ENCODE measurements at regions not wholly inside any gene's neighbourhood (a gene's known extent, or its start where the extent isn't known, plus 50 kb on each side); places are given as distances from the start of the nearest gene placed in this dataset.

GRCh38 chr12:114885501-114885900 is 201.5 kb upstream of the TBX3 start:
- no peak overlapping the region for H3K27ac ChIP-seq (ENCODE audit: low read depth, low read length)
- no peak overlapping the region for H4K5ac ChIP-seq (ENCODE audit: insufficient read length, low read depth, low read length)
- H3K56ac ChIP-seq (replicated peaks; ENCODE audit: insufficient read length, low read depth, low read length): no peak overlapping the region
- DNase-seq (ENCODE audit: low read depth in 1 of 2, low spot score in 2 of 2) (no peak), FAIRE-seq (no peak)
- H3K18ac ChIP-seq (ENCODE audit: extremely low read depth, low read length): no peak overlapping the region
- WGBS, 2 experiments (ENCODE audit: extremely low coverage in 1 of 2, insufficient coverage in 1 of 2, insufficient read length in 1 of 2, insufficient replicate concordance in 2 of 2, low coverage in 1 of 2, low lambda C conversion rate in 2 of 2, missing lambda C conversion rate in 1 of 2): 90% methylated on average over 4 of the region's 4 CpGs; no CpG with 5 or more reads in 1 of the 2 experiments
- H3K23ac ChIP-seq (ENCODE audit: insufficient read length): no peak overlapping the region
- H4K91ac ChIP-seq (replicated peaks; ENCODE audit: insufficient read length, low read length): no peak overlapping the region
- H3K9me3 ChIP-seq (ENCODE audit: insufficient read depth in 2 of 2, low read depth in 1 of 2, low read length in 1 of 2): no peaks in the 10 kb centered on the region
- ChIA-PET POLR2A (ENCODE audit: partially characterized antibody) (no interaction called here), CTCF (ENCODE audit: partially characterized antibody) (interaction anchor here (0.8 to 1.2 kb wide), 4 partner anchors 9 to 223 kb away, joined by 3 to 4 read pairs (median 4); no protein-coding TSS in a partner anchor)
- no peak overlapping the region for H3K4ac ChIP-seq (replicated peaks; ENCODE audit: insufficient read length, low read depth, low read length)
- H3K79me2 ChIP-seq (ENCODE audit: control insufficient read depth in 1 of 2, insufficient read depth in 2 of 2, low read length in 2 of 2): no peaks in the 10 kb centered on the region
- H4K20me1 ChIP-seq (replicated peaks in 1 of 2; ENCODE audit: control insufficient read depth in 1 of 2, insufficient read depth in 2 of 2, low read length in 2 of 2): no peaks in the 10 kb centered on the region
- no peaks in the 10 kb centered on the region for H3K4me1 ChIP-seq (replicated peaks in 1 of 4; ENCODE audit: control insufficient read depth in 3 of 4, insufficient read depth in 4 of 4, low read length in 3 of 4)
- no peak overlapping the region for H2AFZ ChIP-seq (ENCODE audit: low read length)
- no peak overlapping the region for H2BK120ac ChIP-seq (replicated peaks; ENCODE audit: low read depth, low read length)
- no peak overlapping the region for H3K4me2 ChIP-seq (ENCODE audit: insufficient read depth in 1 of 2, low read depth in 2 of 2, low read length in 2 of 2)
- no peaks in the 10 kb centered on the region for H3K36me3 ChIP-seq (ENCODE audit: control insufficient read depth in 2 of 4, insufficient read depth in 4 of 4, low read length in 3 of 4)
- H3K9ac ChIP-seq (replicated peaks in 1 of 4; ENCODE audit: extremely low read depth in 1 of 4, low read depth in 3 of 4, low read length in 3 of 4): no peak overlapping the region
- no peak overlapping the region for H2BK15ac ChIP-seq (ENCODE audit: low read length)
- no peaks in the 10 kb centered on the region for H3K27me3 ChIP-seq (replicated peaks in 1 of 4; ENCODE audit: control insufficient read depth in 3 of 4, extremely low read depth in 1 of 4, insufficient read depth in 3 of 4, low read length in 3 of 4)
- H3K14ac ChIP-seq (ENCODE audit: insufficient read length): no peak overlapping the region
- H2BK12ac ChIP-seq (ENCODE audit: low read depth, low read length): no peak overlapping the region
- no peak overlapping the region for H2AK5ac ChIP-seq (ENCODE audit: low read depth, low read length)
- H3K79me1 ChIP-seq (ENCODE audit: low read depth, low read length): no peaks in the 10 kb centered on the region
- no peak overlapping the region for H4K8ac ChIP-seq (ENCODE audit: extremely low read depth, insufficient read depth, low read length)
- no peak overlapping the region for H3K4me3 ChIP-seq (ENCODE audit: extremely low read depth in 1 of 4, insufficient read depth in 2 of 4, low read depth in 3 of 4, low read length in 4 of 4)
- H2BK5ac ChIP-seq (ENCODE audit: low read depth, low read length): no peak overlapping the region
- peaks cover 1% of the 10 kb centered on the region; the same call in 1 of the 2 replicates for H3K23me2 ChIP-seq (ENCODE audit: low read depth, low read length)
- H2BK20ac ChIP-seq (ENCODE audit: low read length): no peak overlapping the region
- TF ChIP-seq JUN (IDR thresholded peaks at IDR 0.05; ENCODE audit: low read depth, low read length) (no peak), TAF1 (IDR thresholded peaks at IDR 0.05; ENCODE audit: low read depth, low read length) (no peak), ATF2 (IDR thresholded peaks at IDR 0.05; ENCODE audit: low read length) (no peak), TBP (IDR thresholded peaks at IDR 0.05; ENCODE audit: low read depth, low read length) (no peak), KDM5A (IDR thresholded peaks at IDR 0.05; ENCODE audit: low read length) (no peak), CTBP2 (IDR thresholded peaks at IDR 0.05; ENCODE audit: borderline replicate concordance, insufficient read depth, insufficient read length, low read length) (no peak), MAFK (IDR thresholded peaks at IDR 0.05; ENCODE audit: low read depth, low read length) (no peak), SAP30 (IDR thresholded peaks at IDR 0.05; ENCODE audit: insufficient read depth, insufficient replicate concordance, low read length) (no peak), KDM1A (IDR thresholded peaks at IDR 0.05; ENCODE audit: borderline replicate concordance, low read length) (no peak), SIX5 (IDR thresholded peaks at IDR 0.05; ENCODE audit: low read depth, low read length) (no peak), ZNF274 (IDR thresholded peaks at IDR 0.05; ENCODE audit: borderline replicate concordance, extremely low read depth, low read length) (no peak), RNF2 (IDR thresholded peaks at IDR 0.05; ENCODE audit: borderline replicate concordance, low read depth, low read length, missing control alignments, poor library complexity, severe bottlenecking) (no peak)

All from H1 (cell line).